C1 segment of cervical spinal cord (tissue), 14 donors: ENCODE measurements at regions not wholly inside any gene's neighbourhood (a gene's known extent, or its start where the extent isn't known, plus 50 kb on each side); places are given as distances from the start of the nearest gene placed in this dataset.

Experiments used
- DNase-seq, 14 donors: peaks; one replicate each; lab custom pipeline; 2025; lab: John Stamatoyannopoulos, UW

DNA sequence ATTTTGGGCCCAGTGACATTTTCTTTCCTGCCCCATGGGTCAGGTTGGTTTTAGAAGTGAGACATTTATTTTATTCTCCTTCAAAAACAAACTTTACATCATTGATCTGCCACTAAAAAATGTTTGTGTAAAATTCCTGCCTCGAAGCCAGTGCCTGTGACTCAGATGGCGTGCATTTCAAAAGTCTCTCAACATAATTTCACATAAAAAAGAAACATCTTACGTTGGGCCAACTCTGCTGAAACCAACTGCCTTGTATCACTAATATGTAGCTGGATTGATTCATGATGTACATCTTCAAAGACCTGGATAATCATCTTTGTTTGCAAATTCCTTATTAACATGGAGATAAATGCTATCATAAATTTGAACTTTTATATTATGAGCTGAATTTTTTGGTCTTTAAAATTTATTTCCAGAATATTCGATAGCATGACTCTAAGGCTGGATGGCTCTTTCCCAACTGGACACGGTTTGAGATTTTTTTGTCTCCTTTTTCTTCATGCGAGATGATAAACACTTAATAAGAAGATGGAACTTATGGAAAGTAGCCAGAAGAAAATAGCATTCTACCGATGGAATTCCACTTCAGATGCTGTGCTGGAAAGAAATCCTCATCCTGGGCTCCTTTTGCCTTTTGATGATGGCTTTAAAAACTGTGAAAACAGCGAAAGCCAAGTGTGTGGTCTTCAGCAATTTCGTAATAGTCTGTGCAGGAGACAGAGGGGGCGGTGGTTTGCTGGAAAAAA, 420.5 kb downstream of the FGF9 start:
- DNase-seq: no peak

DNA sequence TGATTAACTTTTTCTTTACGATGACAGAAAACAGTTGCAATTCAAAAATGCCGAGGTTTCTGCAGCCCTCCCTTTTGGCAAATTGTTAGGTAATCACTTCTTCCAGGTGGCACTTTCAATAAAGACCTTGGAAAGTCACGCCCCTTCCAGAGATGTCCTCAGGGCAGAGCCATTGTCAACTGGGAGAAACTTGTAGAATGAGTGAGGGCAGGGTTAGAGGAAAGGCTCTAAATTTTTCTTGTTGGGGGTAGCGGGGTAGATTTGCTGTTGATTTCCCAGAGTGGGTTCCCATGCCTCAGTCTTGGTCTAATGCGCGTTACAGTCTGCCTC, 421.1 kb downstream of the FGF9 start:
- no peak for DNase-seq

GRCh38 chr13:22092791-22093560, 422.1 kb downstream of the FGF9 start:
- DNase-seq: no peak

DNA sequence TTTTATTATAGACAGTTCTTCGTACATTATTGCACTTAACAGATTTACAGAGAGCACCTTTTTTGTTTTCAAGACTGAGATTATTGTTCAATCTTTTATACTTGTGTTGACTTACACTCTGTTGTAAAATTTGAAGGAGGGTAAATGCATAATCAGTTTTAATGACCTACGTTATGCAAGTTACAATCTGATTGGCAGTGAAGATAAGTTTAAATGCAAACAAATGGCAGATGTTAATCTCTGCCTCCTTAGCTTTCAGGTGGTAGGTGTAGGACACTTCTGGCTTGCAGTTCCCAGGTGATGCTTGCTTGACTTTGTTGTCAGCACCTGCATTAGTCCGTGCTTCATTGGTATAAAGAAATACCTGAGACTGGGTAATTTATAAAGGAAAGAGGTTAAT, 424.9 kb downstream of the FGF9 start:
- DNase-seq: no peak

GRCh38 chr13:22099585-22099984, 428.7 kb downstream of the FGF9 start:
- no peak for DNase-seq

GRCh38 chr13:22102271-22102670, 431.4 kb downstream of the FGF9 start:
- DNase-seq: no peak

DNA sequence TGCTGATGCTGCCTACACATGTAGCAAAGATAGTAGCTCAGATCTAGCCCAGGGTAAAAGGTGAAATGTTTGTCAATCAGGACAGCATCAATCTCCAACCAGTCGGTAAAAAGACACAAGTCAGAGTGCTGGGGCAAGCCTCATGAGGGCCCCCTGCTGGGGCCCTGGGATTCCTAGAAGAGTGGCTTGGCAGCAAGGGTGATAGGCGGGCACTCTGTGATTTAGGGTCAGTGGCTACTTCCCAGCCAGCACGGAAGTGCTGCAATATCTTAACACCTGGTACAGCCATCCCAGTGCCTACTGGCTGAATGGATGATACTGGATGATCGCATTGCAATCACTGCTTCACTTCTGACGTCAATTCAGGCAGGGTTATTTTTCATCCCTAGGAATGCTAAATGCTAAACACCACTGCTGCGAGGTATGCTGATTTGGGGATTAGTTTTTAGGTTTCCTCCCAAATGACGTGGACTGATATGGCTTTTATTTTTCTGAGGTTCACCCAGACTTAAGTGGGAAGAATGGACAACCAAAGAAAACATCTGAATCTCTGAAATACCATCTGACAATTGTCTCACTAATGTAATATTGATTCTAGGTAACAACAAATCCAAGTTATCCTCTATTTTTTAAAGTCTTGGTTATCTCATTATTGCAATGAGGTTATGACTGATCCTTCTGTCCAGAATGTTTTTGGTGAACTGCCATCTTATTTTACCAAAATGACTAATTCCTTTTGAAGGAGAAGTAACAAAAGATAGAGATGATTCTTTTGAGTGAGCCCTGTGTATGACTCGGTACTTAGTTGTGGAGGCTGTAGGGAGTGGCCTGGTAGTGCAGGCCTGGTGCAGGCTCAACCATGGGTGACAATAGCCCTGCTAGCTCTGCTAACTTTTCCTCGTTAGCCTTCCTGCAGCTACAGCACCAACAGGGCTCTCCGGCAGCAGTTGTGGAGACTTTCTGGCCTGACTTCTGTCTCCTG, 432.5 kb downstream of the FGF9 start:
- no peak for DNase-seq

DNA sequence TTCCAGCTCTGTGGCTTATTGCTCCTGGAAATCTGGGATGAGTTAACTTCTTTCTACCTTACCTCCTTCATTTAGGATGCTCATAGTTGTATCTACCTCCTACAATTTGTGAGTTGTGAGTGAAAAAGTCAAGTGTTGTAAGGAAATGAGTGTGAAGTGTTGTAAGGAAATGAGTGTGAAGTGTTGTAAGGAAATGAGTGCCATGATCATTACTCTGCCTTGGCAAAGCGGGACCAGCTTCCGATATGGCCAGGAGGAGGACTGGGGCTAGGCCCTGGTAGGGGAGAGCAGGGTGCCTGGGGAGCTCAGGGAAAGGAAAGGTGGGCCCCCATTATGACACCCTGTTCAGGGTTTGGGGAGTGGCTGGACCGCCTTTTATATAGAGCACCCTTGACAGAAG, 435.2 kb downstream of the FGF9 start:
- DNase-seq: no peak

DNA sequence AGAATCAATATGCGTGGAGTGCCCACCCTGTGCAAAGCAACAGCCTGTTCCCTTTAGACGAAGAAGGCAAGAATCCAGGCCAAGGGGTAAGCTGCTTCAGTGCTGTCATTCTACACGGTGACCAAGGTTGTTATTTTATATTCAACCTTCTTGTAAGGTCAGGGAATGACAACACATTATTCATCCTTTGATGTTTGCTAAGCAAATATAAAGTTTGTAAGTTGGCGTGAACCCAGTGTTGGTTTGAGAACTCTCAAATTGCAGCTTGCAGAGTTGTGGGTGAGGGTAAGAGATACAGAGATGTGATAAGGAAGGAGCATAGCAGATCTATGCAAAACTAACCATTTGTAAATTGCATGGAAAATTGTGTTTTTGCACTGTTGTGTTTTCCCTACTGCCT, 436.7 kb downstream of the FGF9 start:
- DNase-seq: no peak

DNA sequence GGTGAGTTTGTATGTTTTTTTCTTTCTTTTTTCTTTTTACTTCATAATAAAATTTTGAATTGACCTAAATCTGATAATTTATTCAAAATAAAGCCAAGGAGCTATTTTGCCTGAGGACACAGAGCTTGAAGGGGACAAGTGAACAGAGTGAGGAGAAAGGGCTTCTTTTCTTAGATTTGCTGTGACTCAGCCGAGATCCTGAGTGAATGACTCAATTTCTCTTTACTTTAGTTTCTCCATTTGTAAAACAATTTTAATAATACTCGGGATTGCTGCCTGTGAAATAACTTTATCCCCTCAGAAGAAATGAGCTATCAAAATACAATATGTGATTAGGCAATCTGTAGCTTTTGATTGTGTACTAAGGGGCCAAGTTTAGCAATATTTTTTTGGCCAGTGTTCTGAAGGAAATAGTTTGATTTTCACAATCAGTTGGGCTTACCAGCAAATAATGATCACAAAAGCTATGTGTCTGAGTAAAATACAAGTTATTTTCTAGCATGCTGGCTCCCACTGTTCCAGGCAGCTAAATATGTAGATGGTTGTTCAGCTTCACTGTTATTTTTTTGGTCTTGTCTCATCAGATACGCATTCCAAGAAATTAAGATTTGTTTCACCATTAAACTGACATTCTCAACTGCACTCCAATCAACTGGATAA, 437.5 kb downstream of the FGF9 start:
- DNase-seq: no peak

- DNase-seq: no peak
These were observed 438.1 kb downstream of the FGF9 start for GRCh38 chr13:22108979-22109378.

DNA sequence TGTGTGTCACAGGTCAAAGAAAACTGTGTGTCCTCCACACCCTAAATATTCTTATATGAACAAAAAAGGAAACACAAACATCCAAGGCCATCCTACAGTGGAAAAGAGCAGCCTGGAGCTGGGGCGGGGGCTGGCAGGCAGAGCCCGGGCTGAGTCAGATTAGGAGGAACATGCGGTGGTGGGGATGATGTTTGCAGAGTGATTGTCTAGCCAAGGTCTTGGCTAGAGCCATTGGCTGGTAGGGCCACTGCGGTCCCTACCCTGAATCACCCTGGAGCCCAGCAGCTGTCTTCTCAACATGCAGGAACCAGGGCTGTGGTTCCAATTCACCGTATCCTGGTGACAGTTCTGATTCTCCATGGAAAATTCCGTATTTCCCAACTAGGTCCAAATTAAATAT, 439.5 kb downstream of the FGF9 start:
- no peak for DNase-seq

DNA sequence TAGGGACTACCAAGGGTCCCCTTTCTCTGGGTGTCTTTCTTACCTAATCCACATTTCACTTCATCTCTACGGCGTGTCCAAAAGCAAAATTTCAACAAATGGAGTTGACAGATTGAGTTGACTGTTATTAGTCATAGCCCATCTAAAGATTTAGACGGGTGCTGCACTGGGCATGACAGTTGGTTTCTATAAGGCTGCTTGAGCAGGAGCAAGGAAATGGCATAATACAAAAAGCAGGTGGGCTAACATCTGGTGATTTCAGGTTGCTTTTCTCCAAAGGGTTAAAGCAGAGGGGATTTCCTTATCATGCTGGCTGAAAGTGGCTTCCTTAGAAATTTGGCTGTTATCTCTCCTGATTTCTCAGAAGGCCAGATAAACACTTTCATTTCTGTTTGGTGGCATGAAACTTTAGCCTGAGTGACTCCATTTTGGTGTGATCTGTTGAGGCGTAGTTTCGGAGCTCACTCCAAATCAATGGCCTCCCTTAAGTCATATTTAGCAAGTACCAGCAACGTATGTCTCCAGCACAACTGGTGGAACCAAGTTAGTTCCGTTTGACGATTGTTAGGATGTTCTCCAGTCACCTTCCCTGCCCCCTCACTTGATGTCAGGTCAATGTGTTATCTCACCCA, 440.4 kb downstream of the FGF9 start:
- DNase-seq: no peak

- no peak for DNase-seq
These were observed 441.1 kb downstream of the FGF9 start for GRCh38 chr13:22111961-22112360.

DNA sequence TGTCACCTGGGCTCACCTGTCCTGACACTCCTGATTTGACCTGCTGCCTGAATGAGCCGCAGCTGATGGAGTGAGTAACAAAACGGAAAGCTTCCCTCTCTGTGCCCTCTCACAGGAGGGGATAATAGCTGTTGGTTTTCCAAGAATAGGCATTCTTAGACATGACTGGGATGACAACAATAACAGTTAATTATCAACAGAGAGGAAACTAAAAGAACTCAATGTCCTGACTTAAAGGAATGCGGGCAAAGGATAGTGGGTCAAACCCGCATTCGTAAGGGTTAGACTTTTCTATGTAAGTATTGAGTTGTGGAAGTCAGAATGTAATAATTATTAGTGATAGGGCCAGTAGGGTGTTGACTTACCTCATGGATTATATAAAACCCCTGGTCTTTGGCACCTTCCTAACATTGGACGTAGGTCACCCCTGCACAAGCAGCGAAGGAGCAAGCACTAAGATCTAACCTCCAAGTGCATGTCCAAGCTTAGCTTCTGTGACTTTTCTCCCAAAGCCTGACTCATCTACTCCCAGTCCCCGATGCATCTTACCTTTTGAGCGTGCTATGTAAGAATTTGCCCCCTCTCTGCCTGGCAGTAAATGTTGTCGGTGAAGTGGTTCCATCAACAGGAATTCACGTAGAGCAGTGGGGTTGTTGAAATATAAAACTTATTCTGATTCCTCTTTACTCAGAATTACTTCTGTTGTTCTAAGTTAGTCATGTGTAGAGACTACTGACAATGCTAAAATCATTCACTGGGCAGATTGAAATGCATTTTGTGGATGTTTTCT, 442.3 kb downstream of the FGF9 start:
- DNase-seq: no peak

DNA sequence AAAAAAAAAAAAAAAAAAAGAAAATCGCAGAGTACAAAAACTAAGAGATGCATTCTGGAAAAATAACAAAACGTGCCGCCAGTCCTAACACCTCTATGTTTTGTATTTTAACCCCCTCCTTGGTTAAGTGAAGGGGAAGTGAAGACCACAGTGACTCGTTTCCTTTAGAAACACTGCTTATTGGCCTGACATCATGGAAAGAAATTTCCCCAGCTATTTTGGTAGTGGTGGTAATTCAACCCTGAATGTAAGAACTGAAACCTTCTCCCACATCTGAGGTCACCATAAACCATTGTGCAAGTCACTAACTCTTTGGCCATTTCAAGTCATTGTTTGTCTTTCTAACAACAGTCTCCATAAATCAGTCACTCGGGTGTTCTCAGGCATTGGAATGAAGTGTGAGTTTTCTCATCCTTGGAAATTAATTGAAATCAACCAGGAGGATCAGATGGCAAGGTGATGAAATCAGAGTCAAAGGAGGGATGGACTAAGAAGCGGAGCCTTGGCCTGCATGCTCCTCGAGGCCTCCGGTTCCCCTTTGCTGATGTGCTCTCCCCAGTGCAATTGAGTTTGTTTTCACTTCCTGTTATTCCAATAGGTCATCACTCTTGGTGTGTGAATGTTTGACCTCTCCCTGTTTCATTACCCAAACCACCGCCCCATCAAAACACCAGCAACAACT, 443.9 kb downstream of the FGF9 start:
- DNase-seq: peak in 2 of 14 donors; percentile 0 to 18

DNA sequence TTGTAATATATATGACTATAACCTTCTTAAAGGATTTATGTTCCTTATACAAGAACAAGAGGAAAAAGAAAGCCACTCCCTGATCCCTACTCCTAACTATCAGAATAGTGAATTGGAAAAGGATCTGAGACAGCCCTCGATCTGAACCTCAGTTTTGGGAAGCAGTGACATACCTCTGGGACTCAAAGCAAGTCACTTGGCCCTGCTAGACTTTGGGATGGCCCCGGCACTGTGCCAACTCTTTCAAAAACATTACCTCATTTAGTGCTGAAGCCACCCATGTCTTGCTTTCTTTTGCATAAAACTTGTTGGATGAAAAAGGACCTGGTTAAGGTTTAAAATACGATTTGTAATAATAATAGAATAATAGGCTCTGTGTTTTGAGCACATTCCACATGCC, 447.3 kb downstream of the FGF9 start:
- no peak for DNase-seq

DNA sequence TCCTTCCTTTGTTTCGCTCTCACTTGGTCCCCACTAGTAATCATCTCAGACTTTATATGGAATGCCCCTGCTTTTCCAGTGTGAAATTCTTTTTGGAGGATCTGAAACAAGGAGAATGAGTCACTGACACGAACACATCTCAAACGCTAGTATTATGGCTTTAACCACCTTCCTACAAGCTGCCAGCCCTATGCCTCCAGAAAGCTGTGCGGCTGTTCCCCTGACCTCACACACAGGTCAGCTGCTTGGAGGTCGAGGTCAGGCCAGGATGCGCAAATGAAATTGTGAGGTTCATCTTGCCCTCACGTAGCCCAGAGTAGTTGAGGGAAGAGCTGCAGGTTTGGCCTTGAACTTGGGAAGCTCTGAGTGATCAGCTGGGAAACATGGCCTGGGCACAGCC, 449.8 kb downstream of the FGF9 start:
- no peak for DNase-seq

DNA sequence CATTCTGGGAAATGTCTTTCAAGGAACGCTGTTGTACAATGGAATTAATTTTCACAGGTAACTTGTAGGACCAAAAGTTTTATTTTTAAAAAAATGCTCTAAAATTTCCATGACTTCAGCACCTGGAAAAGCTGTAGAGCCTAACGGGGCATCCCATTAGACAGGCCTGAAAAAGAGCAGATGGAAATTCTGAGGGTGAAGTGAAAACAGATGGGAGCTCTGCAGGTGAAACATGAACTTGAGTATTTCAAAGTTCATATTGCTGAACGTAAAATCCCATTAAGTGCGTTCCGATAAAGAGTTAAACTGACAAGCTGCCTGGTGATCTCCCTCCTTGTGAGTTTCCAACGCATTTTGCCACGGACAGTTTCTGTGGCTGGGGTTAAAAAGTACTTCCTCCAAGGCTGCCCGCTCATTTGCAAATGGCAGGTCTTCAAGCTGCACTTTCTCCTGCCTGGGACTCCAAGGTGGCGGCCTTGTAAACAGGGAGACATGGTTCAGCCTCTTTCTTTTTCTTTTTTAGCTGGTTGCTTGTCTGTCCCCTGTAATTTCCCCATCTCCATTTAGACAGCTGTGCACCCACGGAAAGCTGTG, 450.4 kb downstream of the FGF9 start:
- DNase-seq: no peak
